Neural progenitor cell (in vitro differentiated cells): ENCODE measurements at regions not wholly inside any gene's neighbourhood (a gene's known extent, or its start where the extent isn't known, plus 50 kb on each side); places are given as distances from the start of the nearest gene placed in this dataset.

Source experiments
- EZH2 ChIP-seq: fragments of 200-600 bp; sonication (generic); IDR thresholded peaks from 2 replicates; pipeline ENCODE4 v1.6.1; 2017; ENCODE audit warnings: antibody characterized with exemption, mild to moderate bottlenecking, moderate library complexity
- TF ChIP-seq, protein P1 (sequence below): fragments of 200-600 bp; sonication (generic); IDR thresholded peaks from 2 replicates; pipeline ENCODE4 v1.5.1; 2017; ENCODE audit warnings: antibody characterized with exemption, mild to moderate bottlenecking

DNA sequence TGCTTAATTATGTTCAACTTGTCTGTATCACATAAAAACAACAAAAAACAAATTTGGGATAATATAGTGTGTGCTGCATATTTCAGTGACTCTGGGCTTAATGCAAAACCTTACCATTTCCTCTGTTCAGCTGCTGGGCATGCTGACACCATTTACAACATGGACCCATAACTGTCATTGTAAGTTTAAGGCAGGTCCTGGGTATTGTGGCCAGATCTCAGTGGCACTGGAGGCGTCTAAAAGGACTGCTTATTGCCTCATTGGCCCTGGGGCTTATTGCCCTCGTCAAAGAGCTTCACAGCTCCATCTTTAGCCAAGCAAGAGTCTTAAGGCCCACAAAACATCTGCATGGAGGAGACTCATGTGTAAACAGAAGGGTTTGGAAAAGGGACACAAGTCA lies 390.2 kb downstream of the NR2F2 start:
- TF ChIP-seq, protein P1, sequence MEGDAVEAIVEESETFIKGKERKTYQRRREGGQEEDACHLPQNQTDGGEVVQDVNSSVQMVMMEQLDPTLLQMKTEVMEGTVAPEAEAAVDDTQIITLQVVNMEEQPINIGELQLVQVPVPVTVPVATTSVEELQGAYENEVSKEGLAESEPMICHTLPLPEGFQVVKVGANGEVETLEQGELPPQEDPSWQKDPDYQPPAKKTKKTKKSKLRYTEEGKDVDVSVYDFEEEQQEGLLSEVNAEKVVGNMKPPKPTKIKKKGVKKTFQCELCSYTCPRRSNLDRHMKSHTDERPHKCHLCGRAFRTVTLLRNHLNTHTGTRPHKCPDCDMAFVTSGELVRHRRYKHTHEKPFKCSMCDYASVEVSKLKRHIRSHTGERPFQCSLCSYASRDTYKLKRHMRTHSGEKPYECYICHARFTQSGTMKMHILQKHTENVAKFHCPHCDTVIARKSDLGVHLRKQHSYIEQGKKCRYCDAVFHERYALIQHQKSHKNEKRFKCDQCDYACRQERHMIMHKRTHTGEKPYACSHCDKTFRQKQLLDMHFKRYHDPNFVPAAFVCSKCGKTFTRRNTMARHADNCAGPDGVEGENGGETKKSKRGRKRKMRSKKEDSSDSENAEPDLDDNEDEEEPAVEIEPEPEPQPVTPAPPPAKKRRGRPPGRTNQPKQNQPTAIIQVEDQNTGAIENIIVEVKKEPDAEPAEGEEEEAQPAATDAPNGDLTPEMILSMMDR, result no peak
- no peak for TF ChIP-seq EZH2
